ENCODE measurements at regions not wholly inside any gene's neighbourhood (a gene's known extent, or its start where the extent isn't known, plus 50 kb on each side); places are given as distances from the start of the nearest gene placed in this dataset.

DNA sequence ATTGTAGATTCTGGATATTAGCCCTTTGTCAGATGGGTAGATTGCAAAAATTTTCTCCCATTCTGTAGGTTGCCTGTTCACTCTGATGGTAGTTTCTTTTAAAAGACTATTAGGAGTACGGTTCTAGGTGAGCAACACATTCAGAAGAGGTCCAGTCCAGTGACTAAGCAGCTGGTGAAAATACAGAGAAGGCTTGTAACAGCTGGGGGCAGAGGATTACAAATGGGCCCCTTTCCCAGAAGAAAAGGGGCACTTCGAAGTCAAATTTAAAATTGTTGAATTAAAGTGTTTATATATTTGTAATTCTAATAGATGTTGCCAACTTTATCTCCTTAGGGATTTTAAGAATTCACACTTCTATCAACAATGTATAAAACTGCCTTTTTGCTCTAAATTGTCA, 720.5 kb downstream of the TLE4 start:
- 51 to 69% methylated on average over 2 of the region's 2 CpGs for WGBS, 2 donors (ENCODE audit: low coverage in 1 of 2)

GRCh38 chr9:80285326-80285725, 713.6 kb downstream of the TLE4 start:
- Histone ChIP-seq H3K36me3 (no peaks in the 10 kb centered on the region), H3K4me3 (no peak overlapping the region), H3K9me3 (no peaks in the 10 kb centered on the region), H3K4me1 (no peaks in the 10 kb centered on the region), H3K27ac (no peak overlapping the region), H3K27me3 (no peaks in the 10 kb centered on the region)
- no peak for ATAC-seq
- WGBS, 2 donors (ENCODE audit: low coverage in 1 of 2), result 43 to 54% methylated on average over 2 of the region's 2 CpGs
- no peak for TF ChIP-seq POLR2AphosphoS5 (IDR thresholded peaks at IDR 0.05)
- TF ChIP-seq POLR2A (IDR thresholded peaks at IDR 0.05), result no peak
- TF ChIP-seq, protein P1, sequence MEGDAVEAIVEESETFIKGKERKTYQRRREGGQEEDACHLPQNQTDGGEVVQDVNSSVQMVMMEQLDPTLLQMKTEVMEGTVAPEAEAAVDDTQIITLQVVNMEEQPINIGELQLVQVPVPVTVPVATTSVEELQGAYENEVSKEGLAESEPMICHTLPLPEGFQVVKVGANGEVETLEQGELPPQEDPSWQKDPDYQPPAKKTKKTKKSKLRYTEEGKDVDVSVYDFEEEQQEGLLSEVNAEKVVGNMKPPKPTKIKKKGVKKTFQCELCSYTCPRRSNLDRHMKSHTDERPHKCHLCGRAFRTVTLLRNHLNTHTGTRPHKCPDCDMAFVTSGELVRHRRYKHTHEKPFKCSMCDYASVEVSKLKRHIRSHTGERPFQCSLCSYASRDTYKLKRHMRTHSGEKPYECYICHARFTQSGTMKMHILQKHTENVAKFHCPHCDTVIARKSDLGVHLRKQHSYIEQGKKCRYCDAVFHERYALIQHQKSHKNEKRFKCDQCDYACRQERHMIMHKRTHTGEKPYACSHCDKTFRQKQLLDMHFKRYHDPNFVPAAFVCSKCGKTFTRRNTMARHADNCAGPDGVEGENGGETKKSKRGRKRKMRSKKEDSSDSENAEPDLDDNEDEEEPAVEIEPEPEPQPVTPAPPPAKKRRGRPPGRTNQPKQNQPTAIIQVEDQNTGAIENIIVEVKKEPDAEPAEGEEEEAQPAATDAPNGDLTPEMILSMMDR (IDR thresholded peaks at IDR 0.05), result no peak
- no peak for TF ChIP-seq EP300 (IDR thresholded peaks at IDR 0.05)

More for the DNA sequence above, 720.5 kb downstream of the TLE4 start:
- H3K36me3 ChIP-seq, result no peaks in the 10 kb centered on the region
- H3K27ac ChIP-seq, result no peak overlapping the region
- ATAC-seq, result no peak
- TF ChIP-seq POLR2AphosphoS5 (IDR thresholded peaks at IDR 0.05) (no peak), EP300 (IDR thresholded peaks at IDR 0.05) (no peak), POLR2A (IDR thresholded peaks at IDR 0.05) (no peak)
- TF ChIP-seq, protein P1 (IDR thresholded peaks at IDR 0.05), result no peak
- no peaks in the 10 kb centered on the region for H3K27me3 ChIP-seq
- H3K4me1 ChIP-seq, result no peaks in the 10 kb centered on the region
- no peak overlapping the region for H3K4me3 ChIP-seq
- H3K9me3 ChIP-seq, result peaks cover 0 to 9% (median 0%) of the 10 kb centered on the region in 3 donors

DNA sequence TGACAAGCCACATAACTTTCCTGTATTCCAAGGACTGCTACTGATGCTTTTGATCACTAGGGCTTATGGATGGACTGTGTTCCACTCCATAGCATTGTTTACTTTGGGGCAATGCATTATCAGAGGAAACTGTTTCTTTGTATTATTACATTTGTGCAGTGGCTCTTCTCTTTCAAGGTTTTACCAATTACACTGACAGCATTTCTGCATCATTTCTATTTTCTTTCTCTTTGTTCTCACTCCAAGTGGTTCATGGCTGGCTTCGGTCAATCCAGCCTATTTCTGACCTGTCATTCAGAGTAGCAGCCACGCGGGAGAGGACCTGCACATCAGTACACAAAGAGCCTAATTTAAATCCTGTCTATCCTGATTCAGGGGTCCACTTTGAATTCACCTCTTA, 711.0 kb downstream of the TLE4 start:
- Histone ChIP-seq H3K4me3 (no peak overlapping the region), H3K27me3 (no peaks in the 10 kb centered on the region), H3K4me1 (no peaks in the 10 kb centered on the region), H3K9me3 (no peaks in the 10 kb centered on the region), H3K27ac (no peak overlapping the region), H3K36me3 (no peaks in the 10 kb centered on the region)
- no peak for TF ChIP-seq POLR2AphosphoS5 (IDR thresholded peaks at IDR 0.05)
- no peak for TF ChIP-seq POLR2A (IDR thresholded peaks at IDR 0.05)
- TF ChIP-seq, protein P1 (IDR thresholded peaks at IDR 0.05), result no peak
- no peak for TF ChIP-seq EP300 (IDR thresholded peaks at IDR 0.05)
- WGBS, 2 donors (ENCODE audit: low coverage in 1 of 2), result 30 to 37% methylated on average over 2 to 3 of the region's 3 CpGs
- no peak for ATAC-seq

DNA sequence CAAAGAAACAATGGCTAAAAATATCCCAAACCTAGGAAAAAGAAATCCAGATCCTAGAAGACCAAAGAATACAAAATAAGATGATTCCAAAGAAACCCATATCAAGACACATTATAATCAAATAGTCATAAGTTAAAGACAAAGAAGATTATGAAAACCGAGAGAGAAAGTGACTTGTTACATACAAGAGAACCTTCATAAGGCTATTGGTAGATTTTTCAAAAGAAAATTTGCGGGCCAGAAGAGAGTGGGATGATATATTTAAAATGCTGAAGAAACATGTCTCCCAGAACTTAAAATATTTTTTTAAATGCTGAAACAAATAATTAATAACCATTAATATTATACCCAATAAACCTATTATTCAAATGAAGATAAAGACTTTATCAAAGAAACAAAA, 687.3 kb downstream of the TLE4 start:
- no peak for ATAC-seq
- WGBS, 2 donors (ENCODE audit: low coverage in 1 of 2), result 49 to 58% methylated on average over 2 of the region's 2 CpGs
- H3K4me1 ChIP-seq, result no peaks in the 10 kb centered on the region
- TF ChIP-seq POLR2A (IDR thresholded peaks at IDR 0.05) (no peak), POLR2AphosphoS5 (IDR thresholded peaks at IDR 0.05) (no peak), EP300 (IDR thresholded peaks at IDR 0.05) (no peak)
- TF ChIP-seq, protein P1 (IDR thresholded peaks at IDR 0.05), result no peak
- H3K27me3 ChIP-seq, result no peaks in the 10 kb centered on the region
- H3K9me3 ChIP-seq, result peaks cover 0 to 36% (median 0%) of the 10 kb centered on the region in 3 donors
- H3K36me3 ChIP-seq, result no peaks in the 10 kb centered on the region
- no peak overlapping the region for H3K4me3 ChIP-seq
- no peak overlapping the region for H3K27ac ChIP-seq

DNA sequence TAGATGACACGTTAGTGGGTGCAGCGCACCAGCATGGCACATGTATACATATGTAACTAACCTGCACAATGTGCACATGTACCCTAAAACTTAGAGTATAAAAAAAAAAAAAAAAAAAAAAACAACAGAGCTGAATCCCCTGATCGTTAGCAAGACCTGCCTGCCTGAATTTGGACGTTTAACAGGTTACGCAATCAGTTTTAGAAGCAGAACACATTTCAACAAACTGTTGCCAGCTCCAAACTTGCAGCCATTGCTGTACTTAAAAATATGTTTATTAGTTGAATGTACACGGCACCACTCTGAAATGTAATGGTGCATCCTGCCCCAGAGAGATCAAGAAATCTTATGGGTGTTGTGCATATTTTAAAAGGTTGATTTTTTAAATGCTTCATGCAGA, 680.0 kb downstream of the TLE4 start:
- TF ChIP-seq POLR2A (IDR thresholded peaks at IDR 0.05) (no peak), POLR2AphosphoS5 (IDR thresholded peaks at IDR 0.05) (no peak)
- peaks cover 0 to 18% (median 0%) of the 10 kb centered on the region in 3 donors for H3K9me3 ChIP-seq
- WGBS, 2 donors (ENCODE audit: low coverage in 1 of 2), result 0 to 50% methylated on average over 1 to 4 of the region's 6 CpGs

More for the DNA sequence above, 680.0 kb downstream of the TLE4 start:
- Histone ChIP-seq H3K36me3 (no peaks in the 10 kb centered on the region), H3K27me3 (no peaks in the 10 kb centered on the region), H3K4me1 (no peaks in the 10 kb centered on the region), H3K27ac (no peak overlapping the region), H3K4me3 (no peak overlapping the region)
- no peak for ATAC-seq
